PC-9 (cell line): ENCODE measurements at regions not wholly inside any gene's neighbourhood (a gene's known extent, or its start where the extent isn't known, plus 50 kb on each side); places are given as distances from the start of the nearest gene placed in this dataset.

Experiments used
- BruUV-seq: library from RNA; stranded (reverse); fragments of 400-500 nt; replicated peaks from 2 replicates; lab custom pipeline; 2021; lab: Mats Ljungman, UMichigan
- CTCF ChIA-PET: fragments of 300-600 bp; sonication (Branson Sonifier 250); formaldehyde crosslinking; loops from one replicate; lab custom pipeline; 2022; ENCODE audit warnings: antibody characterized with exemption; lab: Charles Lee
- POLR2A ChIA-PET: fragments of 300-600 bp; sonication (Branson Sonifier 250); formaldehyde crosslinking; loops from one replicate; lab custom pipeline; 2022; ENCODE audit warnings: antibody characterized with exemption; ENCODE audit not compliant: unreplicated experiment; lab: Charles Lee
- DNase-seq, 2 experiments: peaks; one replicate each; pipeline versions ENCODE4 v3.0.0 to v3.0.0-alpha.2; 2015 to 2022; ENCODE audit warnings: mixed read lengths in 1 of 2
- H2AFZ ChIP-seq: fragments of 200-600 bp; sonication (generic); 2 replicates; pipeline ENCODE4 v1.8.1; 2017; ENCODE audit warnings: antibody characterized with exemption
- H3F3A ChIP-seq: fragments of 200-600 bp; sonication (generic); 2 replicates; pipeline ENCODE4 v1.8.1; 2017; ENCODE audit warnings: antibody characterized with exemption, mild to moderate bottlenecking, low read depth; ENCODE audit not compliant: insufficient read depth
- H3K27ac ChIP-seq: fragments of 200-600 bp; sonication (generic); 2 replicates; pipeline ENCODE4 v1.6.1; 2016; ENCODE audit warnings: mixed run types
- H3K27me3 ChIP-seq: fragments of 200-600 bp; sonication (generic); 2 replicates; pipeline ENCODE4 v1.6.1; 2016; ENCODE audit warnings: low read depth, mixed run types; ENCODE audit not compliant: insufficient read depth
- H3K36me3 ChIP-seq: fragments of 200-600 bp; sonication (generic); 2 replicates; pipeline ENCODE4 v1.6.1; 2016; ENCODE audit warnings: low read depth, mixed run types
- H3K4me1 ChIP-seq: fragments of 200-600 bp; sonication (generic); replicated peaks from 2 replicates; pipeline ENCODE4 v1.6.1; 2016; ENCODE audit warnings: mixed run types; ENCODE audit not compliant: insufficient read depth
- H3K4me2 ChIP-seq: fragments of 200-600 bp; sonication (generic); 2 replicates; pipeline ENCODE4 v1.6.1; 2017; ENCODE audit warnings: mixed run types
- H3K4me3 ChIP-seq: fragments of 200-600 bp; sonication (generic); 2 replicates; pipeline ENCODE4 v1.6.1; 2016; ENCODE audit warnings: mixed run types
- H3K79me2 ChIP-seq: fragments of 200-600 bp; sonication (generic); 2 replicates; pipeline ENCODE4 v1.6.1; 2017; ENCODE audit warnings: low read depth, mixed run types
- H3K9me2 ChIP-seq: fragments of 200-600 bp; sonication (generic); 2 replicates; pipeline ENCODE4 v1.8.1; 2017; ENCODE audit warnings: mild to moderate bottlenecking; ENCODE audit not compliant: insufficient read depth
- H3K9me3 ChIP-seq: fragments of 200-600 bp; sonication (generic); 2 replicates; pipeline ENCODE4 v1.8.1; 2016; ENCODE audit warnings: low read depth; ENCODE audit not compliant: insufficient read depth
- H4K20me1 ChIP-seq: fragments of 200-600 bp; sonication (generic); 2 replicates; pipeline ENCODE4 v1.8.1; 2017; ENCODE audit not compliant: insufficient read depth
- CTCF ChIP-seq: fragments of 200-600 bp; sonication (generic); conservative IDR thresholded peaks from 2 replicates; pipeline ENCODE4 v1.6.1; 2017; ENCODE audit warnings: mixed run types, antibody characterized with exemption, mild to moderate bottlenecking, moderate library complexity
- EZH2 ChIP-seq: fragments of 200-600 bp; sonication (generic); IDR thresholded peaks from 2 replicates; pipeline ENCODE4 v1.8.0; 2017; ENCODE audit warnings: antibody characterized with exemption, low read depth
- intact Hi-C: fragments of 100-400 bp; cut with micrococcal nuclease; formaldehyde crosslinking; loops from one replicate; pipeline ENCODE4 v1.10.0; 2022; ENCODE audit not compliant: unreplicated experiment

GRCh38 chr11:104736502-104736901 is 161.8 kb downstream of the CASP12 start:
- H3K9me3 ChIP-seq, result no peaks in the 10 kb centered on the region

GRCh38 chr11:104734998-104735397 is 163.3 kb downstream of the CASP12 start:
- BruUV-seq, result no TSS peak
- Histone ChIP-seq H3K4me3 (no peak overlapping the region), H3K4me2 (no peak overlapping the region), H3K36me3 (no peaks in the 10 kb centered on the region), H3K79me2 (no peaks in the 10 kb centered on the region), H3K27ac (no peak overlapping the region), H3F3A (no peaks in the 10 kb centered on the region), H3K27me3 (no peaks in the 10 kb centered on the region), H4K20me1 (no peaks in the 10 kb centered on the region), H2AFZ (no peak overlapping the region; the same call in 1 of the 2 replicates), H3K4me1 (no peaks in the 10 kb centered on the region), H3K9me3 (no peaks in the 10 kb centered on the region), H3K9me2 (no peaks in the 10 kb centered on the region; the same call in 1 of the 2 replicates)
- no peak for DNase-seq
- POLR2A ChIA-PET, result interaction anchor here (0.6 kb wide), 1 partner anchor 120 kb away, joined by 5 read pairs; no protein-coding TSS in a partner anchor
- CTCF ChIA-PET, result no interaction called here
- intact Hi-C loops, result no loop called here
- TF ChIP-seq CTCF (no peak), EZH2 (no peak)

More at GRCh38 chr11:104736502-104736901, 161.8 kb downstream of the CASP12 start:
- Histone ChIP-seq H3K27me3 (no peaks in the 10 kb centered on the region), H4K20me1 (no peaks in the 10 kb centered on the region), H3K79me2 (no peaks in the 10 kb centered on the region), H3K4me1 (no peaks in the 10 kb centered on the region), H3K4me3 (no peak overlapping the region), H3F3A (no peaks in the 10 kb centered on the region), H2AFZ (no peak overlapping the region), H3K9me2 (no peaks in the 10 kb centered on the region; the same call in 1 of the 2 replicates), H3K27ac (no peak overlapping the region), H3K36me3 (no peaks in the 10 kb centered on the region), H3K4me2 (no peak overlapping the region)
- intact Hi-C loops, result no loop called here
- CTCF ChIA-PET, result no interaction called here
- BruUV-seq, result no TSS peak
- TF ChIP-seq EZH2 (no peak), CTCF (no peak)
- POLR2A ChIA-PET, result interaction anchor here (0.7 kb wide), 1 partner anchor 494 kb away, joined by 6 read pairs; no protein-coding TSS in a partner anchor
- DNase-seq, result no peak

GRCh38 chr11:104731890-104732289 is 166.4 kb downstream of the CASP12 start:
- ChIA-PET POLR2A (no interaction called here), CTCF (no interaction called here)
- Histone ChIP-seq H3K9me3 (no peaks in the 10 kb centered on the region), H3K4me3 (no peak overlapping the region), H3K79me2 (no peaks in the 10 kb centered on the region), H3K27me3 (no peaks in the 10 kb centered on the region), H3K4me2 (no peak overlapping the region), H2AFZ (0 out of 2 replicates have a peak overlapping the region, but pooled peaks have one; percentile 9), H4K20me1 (no peaks in the 10 kb centered on the region), H3K4me1 (no peaks in the 10 kb centered on the region), H3K27ac (no peak overlapping the region), H3F3A (no peaks in the 10 kb centered on the region), H3K36me3 (no peaks in the 10 kb centered on the region), H3K9me2 (no peaks in the 10 kb centered on the region; the same call in 1 of the 2 replicates)
- TF ChIP-seq EZH2 (no peak), CTCF (no peak)
- no TSS peak for BruUV-seq
- intact Hi-C loops, result no loop called here
- DNase-seq, result no peak
